HL-60 (cell line): ENCODE measurements at regions not wholly inside any gene's neighbourhood (a gene's known extent, or its start where the extent isn't known, plus 50 kb on each side); places are given as distances from the start of the nearest gene placed in this dataset.

ENCODE experiments used
- DNase-seq, 2 experiments: peaks; one replicate each; pipeline ENCODE4 v3.0.0-alpha.2; 2010 to 2020; ENCODE audit warnings: low read depth in 1 of 2, low spot score in 1 of 2
- H3K27ac ChIP-seq: fragments of 250-450 bp; sonication (Bioruptor Pico); replicated peaks from 2 replicates; pipeline ENCODE4 v1.5.1; 2020; ENCODE audit warnings: mild to moderate bottlenecking, moderate library complexity
- H3K27me3 ChIP-seq: fragments of 250-450 bp; sonication (Bioruptor Pico); 2 replicates; pipeline ENCODE4 v1.5.1; 2021; ENCODE audit warnings: mild to moderate bottlenecking, moderate library complexity; ENCODE audit not compliant: insufficient read depth, poor library complexity, severe bottlenecking
- H3K4me3 ChIP-seq: replicated peaks from 2 replicates; pipeline ENCODE4 v1.5.1; 2011; ENCODE audit warnings: mild to moderate bottlenecking, control low read depth, low read length; ENCODE audit not compliant: insufficient read depth
- CTCF ChIP-seq: IDR thresholded peaks from one replicate; pipeline ENCODE4 v1.5.1; 2011; ENCODE audit warnings: low read length, control low read depth, inconsistent platforms; ENCODE audit not compliant: insufficient read depth
- GABPA ChIP-seq: IDR thresholded peaks from 2 replicates; pipeline ENCODE4 v1.6.1; 2012; ENCODE audit warnings: low read depth
- POLR2AphosphoS5 ChIP-seq: IDR thresholded peaks from 2 replicates; pipeline ENCODE4 v1.6.1; 2012; ENCODE audit warnings: low read depth
- REST ChIP-seq: IDR thresholded peaks from 2 replicates; pipeline ENCODE4 v1.6.1; 2012; ENCODE audit warnings: low read depth; ENCODE audit not compliant: insufficient replicate concordance
- SPI1 ChIP-seq: IDR thresholded peaks from 2 replicates; pipeline ENCODE4 v1.6.1; 2012; ENCODE audit warnings: low read depth, mild to moderate bottlenecking, borderline replicate concordance

GRCh38 chr9:115633104-115633503 lies 515.1 kb upstream of the TNC start:
- DNase-seq: no peak
- Histone ChIP-seq H3K27me3 (no peaks in the 10 kb centered on the region), H3K27ac (no peak overlapping the region), H3K4me3 (no peak overlapping the region)
- TF ChIP-seq POLR2AphosphoS5: no peak
- TF ChIP-seq CTCF: no peak
- no peak for TF ChIP-seq SPI1
- TF ChIP-seq REST: no peak
- TF ChIP-seq GABPA: no peak

GRCh38 chr9:115635680-115636383 lies 517.8 kb upstream of the PAPPA start:
- DNase-seq: no peak
- Histone ChIP-seq H3K27ac (no peak overlapping the region), H3K4me3 (no peak overlapping the region), H3K27me3 (no peaks in the 10 kb centered on the region)
- TF ChIP-seq POLR2AphosphoS5: no peak
- TF ChIP-seq GABPA: no peak
- no peak for TF ChIP-seq SPI1
- TF ChIP-seq REST: no peak
- TF ChIP-seq CTCF: no peak

GRCh38 chr9:115636596-115636995 lies 517.0 kb upstream of the PAPPA start:
- DNase-seq: no peak
- Histone ChIP-seq H3K4me3 (no peak overlapping the region), H3K27me3 (no peaks in the 10 kb centered on the region), H3K27ac (no peak overlapping the region)
- no peak for TF ChIP-seq POLR2AphosphoS5
- no peak for TF ChIP-seq GABPA
- TF ChIP-seq SPI1: no peak
- no peak for TF ChIP-seq CTCF
- no peak for TF ChIP-seq REST
